ENCODE measurements at regions not wholly inside any gene's neighbourhood (a gene's known extent, or its start where the extent isn't known, plus 50 kb on each side); places are given as distances from the start of the nearest gene placed in this dataset.

- Histone ChIP-seq H3K14ac (ENCODE audit: insufficient read depth, low read length) (no peak overlapping the region), H3K4ac (ENCODE audit: low read depth, low read length) (no peak overlapping the region), H2BK15ac (ENCODE audit: low read depth, low read length) (no peak overlapping the region), H3K27ac (ENCODE audit: insufficient read length, low read depth, low read length) (no peak overlapping the region), H4K8ac (replicated peaks; ENCODE audit: insufficient read length, low read depth, low read length) (no peak overlapping the region), H2BK12ac (ENCODE audit: insufficient read length, low read depth, low read length) (no peak overlapping the region), H3K27me3 (ENCODE audit: insufficient read depth, low read length) (no peaks in the 10 kb centered on the region), H3K23ac (ENCODE audit: insufficient read length, low read depth, low read length) (no peak overlapping the region), H3K18ac (ENCODE audit: insufficient read length, low read depth, low read length) (no peak overlapping the region), H2AFZ (ENCODE audit: low read length) (no peak overlapping the region), H3K4me1 (ENCODE audit: insufficient read depth, low read length) (peaks cover 2% of the 10 kb centered on the region; the same call in 1 of the 2 replicates), H3K23me2 (ENCODE audit: insufficient read length, low read depth, low read length, poor library complexity, severe bottlenecking) (no peaks in the 10 kb centered on the region), H3K4me2 (ENCODE audit: insufficient read depth, insufficient read length, low read length) (no peak overlapping the region), H2AK5ac (ENCODE audit: insufficient read length, low read length) (no peak overlapping the region), H2BK20ac (ENCODE audit: low read depth, low read length, poor library complexity, severe bottlenecking) (no peak overlapping the region), H3K79me1 (ENCODE audit: insufficient read depth, low read depth, low read length, poor library complexity, severe bottlenecking) (no peaks in the 10 kb centered on the region), H2BK120ac (ENCODE audit: low read depth, low read length, poor library complexity, severe bottlenecking) (no peak overlapping the region), H4K20me1 (ENCODE audit: control insufficient read depth, insufficient read depth, insufficient read length) (no peaks in the 10 kb centered on the region), H4K91ac (ENCODE audit: insufficient read length, low read depth, low read length) (no peak overlapping the region), H2BK5ac (ENCODE audit: insufficient read length, low read length) (no peak overlapping the region), H3K79me2 (ENCODE audit: insufficient read depth, low read length) (no peaks in the 10 kb centered on the region), H3T11ph (ENCODE audit: low read length) (no peak overlapping the region), H3K9me3 (ENCODE audit: control insufficient read depth, low read depth, low read length) (no peaks in the 10 kb centered on the region), H3K9ac (ENCODE audit: extremely low read depth, insufficient read length, low read length) (no peak overlapping the region), H4K5ac (ENCODE audit: insufficient read length, low read depth, low read length) (no peak overlapping the region), H3K56ac (ENCODE audit: insufficient read length, low read depth, low read length) (no peak overlapping the region)
- no peaks in the 10 kb centered on the region for H3K27me3 Mint-ChIP-seq (ENCODE audit: low read depth)
- no CpG with 5 or more reads among the region's 2 CpGs for WGBS (ENCODE audit: extremely low coverage, insufficient read length, low lambda C conversion rate)
- H3K36me3 Mint-ChIP-seq (ENCODE audit: insufficient read depth in 1 of 3, low read depth in 3 of 3), result peaks cover 1 to 3% (median 2%) of the 10 kb centered on the region in 3 experiments; a peak in 2 of 7 replicates
- no peak overlapping the region for H3K27ac Mint-ChIP-seq
- peaks cover 3 to 4% of the 10 kb centered on the region in 2 experiments; a peak in 3 of 5 replicates for H3K9me3 Mint-ChIP-seq
- peaks cover 17 to 19% of the 10 kb centered on the region in 2 experiments for H3K4me1 Mint-ChIP-seq
- DNase-seq, result no peak
- H3K4me3 Mint-ChIP-seq, result no peak overlapping the region
- TF ChIP-seq, protein P1, sequence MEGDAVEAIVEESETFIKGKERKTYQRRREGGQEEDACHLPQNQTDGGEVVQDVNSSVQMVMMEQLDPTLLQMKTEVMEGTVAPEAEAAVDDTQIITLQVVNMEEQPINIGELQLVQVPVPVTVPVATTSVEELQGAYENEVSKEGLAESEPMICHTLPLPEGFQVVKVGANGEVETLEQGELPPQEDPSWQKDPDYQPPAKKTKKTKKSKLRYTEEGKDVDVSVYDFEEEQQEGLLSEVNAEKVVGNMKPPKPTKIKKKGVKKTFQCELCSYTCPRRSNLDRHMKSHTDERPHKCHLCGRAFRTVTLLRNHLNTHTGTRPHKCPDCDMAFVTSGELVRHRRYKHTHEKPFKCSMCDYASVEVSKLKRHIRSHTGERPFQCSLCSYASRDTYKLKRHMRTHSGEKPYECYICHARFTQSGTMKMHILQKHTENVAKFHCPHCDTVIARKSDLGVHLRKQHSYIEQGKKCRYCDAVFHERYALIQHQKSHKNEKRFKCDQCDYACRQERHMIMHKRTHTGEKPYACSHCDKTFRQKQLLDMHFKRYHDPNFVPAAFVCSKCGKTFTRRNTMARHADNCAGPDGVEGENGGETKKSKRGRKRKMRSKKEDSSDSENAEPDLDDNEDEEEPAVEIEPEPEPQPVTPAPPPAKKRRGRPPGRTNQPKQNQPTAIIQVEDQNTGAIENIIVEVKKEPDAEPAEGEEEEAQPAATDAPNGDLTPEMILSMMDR (conservative IDR thresholded peaks at IDR 0.05), result no peak
These were observed 176.9 kb upstream of the PROK2 start for GRCh38 chr3:71961891-71962290.

All from H9 (cell line).